ENCODE measurements at regions not wholly inside any gene's neighbourhood (a gene's known extent, or its start where the extent isn't known, plus 50 kb on each side); places are given as distances from the start of the nearest gene placed in this dataset.

DNA sequence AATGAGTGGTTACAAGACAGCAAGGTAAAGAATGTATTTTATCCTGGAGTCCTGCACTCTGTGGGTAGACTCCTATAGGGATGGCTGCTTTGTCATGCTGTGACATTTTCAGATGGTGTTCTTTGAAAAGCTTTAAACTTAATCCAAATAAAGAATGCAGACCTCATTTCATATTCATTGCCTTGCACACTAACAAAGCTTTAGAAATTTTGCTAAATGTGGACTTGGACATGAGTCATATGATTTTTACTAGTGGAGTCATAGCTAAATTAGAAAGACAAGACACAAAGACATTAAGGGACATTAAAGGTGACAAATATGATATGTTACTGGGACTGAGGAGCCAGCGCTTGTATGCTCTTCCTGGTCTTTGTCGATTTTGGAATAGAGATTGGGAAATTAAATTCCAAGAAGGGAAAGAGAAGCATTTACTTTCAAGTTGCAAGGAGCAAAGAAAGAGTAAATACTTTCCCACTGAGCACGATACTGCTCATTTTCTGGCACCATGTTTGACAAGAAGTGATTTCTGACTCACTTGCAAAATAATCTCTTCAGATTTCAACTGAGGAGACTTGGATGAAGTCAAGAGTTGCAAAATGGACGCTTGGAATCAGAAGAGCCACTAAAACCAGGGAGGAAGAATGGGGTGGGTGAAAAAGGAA lies 152.9 kb upstream of the MYOCD start:
- Histone ChIP-seq H3K27me3 (ENCODE audit: insufficient read depth, low read length, poor library complexity) (no peaks in the 10 kb centered on the region), H2BK5ac (ENCODE audit: low read length) (no peak overlapping the region), H3K79me1 (ENCODE audit: low read length) (no peaks in the 10 kb centered on the region), H2BK120ac (ENCODE audit: low read depth, low read length) (no peak overlapping the region), H3K79me2 (ENCODE audit: control insufficient read depth, insufficient read depth, low read length) (no peaks in the 10 kb centered on the region), H3K4ac (ENCODE audit: low read depth, low read length) (no peak overlapping the region), H3K4me2 (ENCODE audit: low read length) (no peak overlapping the region), H3K56ac (ENCODE audit: low read length) (no peak overlapping the region), H4K5ac (ENCODE audit: low read length) (no peak overlapping the region), H4K8ac (ENCODE audit: low read depth, low read length) (no peak overlapping the region), H3K18ac (ENCODE audit: low read length) (no peak overlapping the region), H2BK15ac (replicated peaks; ENCODE audit: low read depth) (no peak overlapping the region), H3K9ac (ENCODE audit: low read length) (no peak overlapping the region), H3K36me3 (ENCODE audit: control insufficient read depth, insufficient read depth, low read length) (no peaks in the 10 kb centered on the region), H3K23ac (ENCODE audit: low read length) (no peak overlapping the region), H3K4me1 (ENCODE audit: control insufficient read depth, low read depth, low read length) (no peaks in the 10 kb centered on the region), H3K27ac (ENCODE audit: low read depth, low read length) (no peak overlapping the region), H3K4me3 (ENCODE audit: low read length) (no peak overlapping the region), H2AK5ac (ENCODE audit: low read length) (no peak overlapping the region)
- no CpG with 5 or more reads among the region's 4 CpGs for WGBS (ENCODE audit: extremely low coverage, insufficient coverage, low lambda C conversion rate)
- DNase-seq: no peak

DNA sequence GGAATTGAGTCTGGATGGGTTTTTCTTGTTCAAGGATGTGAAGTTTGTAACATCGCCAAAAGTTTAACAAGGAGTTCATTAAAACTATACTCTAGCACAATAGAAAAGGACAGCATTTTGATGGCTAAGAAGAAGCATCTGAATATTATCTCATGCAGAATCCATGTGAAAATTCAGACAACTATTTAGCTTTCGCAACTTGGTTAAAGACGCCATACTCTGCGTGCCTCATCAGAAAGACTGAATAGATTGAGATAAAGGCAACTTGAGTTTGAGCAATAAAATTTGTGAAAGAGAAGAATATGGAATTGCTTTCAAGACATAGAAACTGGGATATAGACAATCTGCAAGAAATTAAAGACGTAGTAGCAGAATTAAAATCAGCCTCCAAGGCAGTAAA lies 151.1 kb upstream of the MYOCD start:
- H3K27me3 ChIP-seq (ENCODE audit: insufficient read depth, low read length, poor library complexity): no peaks in the 10 kb centered on the region
- no peaks in the 10 kb centered on the region for H3K4me1 ChIP-seq (ENCODE audit: control insufficient read depth, low read depth, low read length)
- DNase-seq: no peak
- no peak overlapping the region for H3K4ac ChIP-seq (ENCODE audit: low read depth, low read length)
- no peak overlapping the region for H4K5ac ChIP-seq (ENCODE audit: low read length)
- no peak overlapping the region for H3K9ac ChIP-seq (ENCODE audit: low read length)
- no peaks in the 10 kb centered on the region for H3K79me2 ChIP-seq (ENCODE audit: control insufficient read depth, insufficient read depth, low read length)
- H2BK5ac ChIP-seq (ENCODE audit: low read length): no peak overlapping the region
- no peak overlapping the region for H3K4me3 ChIP-seq (ENCODE audit: low read length)
- no peak overlapping the region for H3K4me2 ChIP-seq (ENCODE audit: low read length)
- WGBS (ENCODE audit: extremely low coverage, insufficient coverage, low lambda C conversion rate): no CpG with 5 or more reads among the region's 5 CpGs
- no peak overlapping the region for H3K23ac ChIP-seq (ENCODE audit: low read length)
- no peaks in the 10 kb centered on the region for H3K36me3 ChIP-seq (ENCODE audit: control insufficient read depth, insufficient read depth, low read length)
- no peak overlapping the region for H2AK5ac ChIP-seq (ENCODE audit: low read length)
- no peak overlapping the region for H3K27ac ChIP-seq (ENCODE audit: low read depth, low read length)
- no peak overlapping the region for H2BK15ac ChIP-seq (replicated peaks; ENCODE audit: low read depth)
- H4K8ac ChIP-seq (ENCODE audit: low read depth, low read length): no peak overlapping the region
- no peak overlapping the region for H3K56ac ChIP-seq (ENCODE audit: low read length)
- H3K18ac ChIP-seq (ENCODE audit: low read length): no peak overlapping the region
- no peaks in the 10 kb centered on the region for H3K79me1 ChIP-seq (ENCODE audit: low read length)
- no peak overlapping the region for H2BK120ac ChIP-seq (ENCODE audit: low read depth, low read length)

DNA sequence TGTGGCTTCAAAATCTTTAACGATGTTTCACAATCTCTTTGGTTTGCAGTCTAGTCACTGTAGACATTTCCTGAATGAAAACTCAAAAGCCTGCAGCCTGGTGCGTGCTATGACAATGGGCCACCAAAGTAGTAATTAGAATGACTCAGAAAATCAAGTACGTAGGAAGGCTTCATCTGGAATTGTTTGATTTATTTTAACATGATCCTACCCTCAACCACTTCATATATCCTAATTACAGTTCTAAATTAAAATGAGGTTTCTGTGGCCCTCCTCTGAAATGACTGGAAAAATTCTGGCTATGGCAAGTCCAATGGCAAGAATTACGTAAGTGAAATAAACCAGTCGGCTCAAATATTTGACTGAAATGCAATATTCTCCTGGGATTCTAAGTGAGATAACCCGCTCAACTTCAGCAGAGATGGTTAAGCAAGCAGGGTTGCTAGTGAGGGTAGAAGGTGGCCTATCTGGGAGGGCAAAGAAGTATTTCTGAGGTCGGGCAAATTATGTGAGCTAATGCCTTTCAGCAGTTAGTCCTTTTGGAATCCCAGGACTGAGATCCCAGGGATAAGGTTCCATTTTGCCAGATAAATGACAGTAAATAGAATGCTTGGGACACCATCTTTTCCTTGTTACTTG lies 145.6 kb upstream of the MYOCD start:
- Histone ChIP-seq H3K27me3 (ENCODE audit: insufficient read depth, low read length, poor library complexity) (no peaks in the 10 kb centered on the region), H3K56ac (ENCODE audit: low read length) (no peak overlapping the region), H3K4ac (ENCODE audit: low read depth, low read length) (no peak overlapping the region), H3K27ac (ENCODE audit: low read depth, low read length) (no peak overlapping the region), H3K23ac (ENCODE audit: low read length) (no peak overlapping the region), H3K79me2 (ENCODE audit: control insufficient read depth, insufficient read depth, low read length) (no peaks in the 10 kb centered on the region), H2BK15ac (replicated peaks; ENCODE audit: low read depth) (no peak overlapping the region), H4K5ac (ENCODE audit: low read length) (no peak overlapping the region), H3K36me3 (ENCODE audit: control insufficient read depth, insufficient read depth, low read length) (no peaks in the 10 kb centered on the region), H4K8ac (ENCODE audit: low read depth, low read length) (no peak overlapping the region), H2BK5ac (ENCODE audit: low read length) (no peak overlapping the region), H3K4me1 (ENCODE audit: control insufficient read depth, low read depth, low read length) (peaks cover 4% of the 10 kb centered on the region), H2AK5ac (ENCODE audit: low read length) (no peak overlapping the region), H3K79me1 (ENCODE audit: low read length) (no peaks in the 10 kb centered on the region), H3K4me2 (ENCODE audit: low read length) (no peak overlapping the region), H2BK120ac (ENCODE audit: low read depth, low read length) (no peak overlapping the region), H3K9ac (ENCODE audit: low read length) (no peak overlapping the region), H3K4me3 (ENCODE audit: low read length) (no peak overlapping the region), H3K18ac (ENCODE audit: low read length) (no peak overlapping the region)
- no peak for DNase-seq
- WGBS (ENCODE audit: extremely low coverage, insufficient coverage, low lambda C conversion rate): no CpG with 5 or more reads among the region's 7 CpGs

DNA sequence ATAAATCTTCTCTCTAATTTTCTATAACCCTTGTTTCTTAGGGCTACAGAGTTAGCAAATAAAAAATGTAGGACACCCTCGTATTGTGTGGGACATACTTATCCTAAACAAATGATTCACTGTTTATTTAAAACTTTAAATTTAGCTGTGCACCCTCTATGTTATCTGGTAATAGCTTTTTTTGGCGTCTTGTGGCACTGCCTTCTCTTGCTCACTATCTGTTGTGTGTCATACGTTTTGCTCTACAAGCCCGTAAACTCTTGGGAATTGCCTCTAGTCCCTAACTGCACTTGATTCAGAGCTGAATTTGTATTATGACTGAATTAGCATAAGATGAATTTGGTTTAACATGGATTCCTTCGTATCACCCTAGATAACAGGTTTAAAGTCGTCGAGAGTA lies 144.3 kb upstream of the MYOCD start:
- Histone ChIP-seq H3K18ac (ENCODE audit: low read length) (no peak overlapping the region), H3K27me3 (ENCODE audit: insufficient read depth, low read length, poor library complexity) (no peaks in the 10 kb centered on the region), H4K8ac (ENCODE audit: low read depth, low read length) (no peak overlapping the region), H3K79me2 (ENCODE audit: control insufficient read depth, insufficient read depth, low read length) (no peaks in the 10 kb centered on the region), H3K79me1 (ENCODE audit: low read length) (no peaks in the 10 kb centered on the region), H3K36me3 (ENCODE audit: control insufficient read depth, insufficient read depth, low read length) (no peaks in the 10 kb centered on the region), H2BK15ac (replicated peaks; ENCODE audit: low read depth) (no peak overlapping the region), H2BK5ac (ENCODE audit: low read length) (no peak overlapping the region), H2BK120ac (ENCODE audit: low read depth, low read length) (no peak overlapping the region), H3K23ac (ENCODE audit: low read length) (no peak overlapping the region), H3K9ac (ENCODE audit: low read length) (no peak overlapping the region), H3K4me3 (ENCODE audit: low read length) (no peak overlapping the region), H3K4me1 (ENCODE audit: control insufficient read depth, low read depth, low read length) (peaks cover 4% of the 10 kb centered on the region), H3K56ac (ENCODE audit: low read length) (no peak overlapping the region), H3K27ac (ENCODE audit: low read depth, low read length) (no peak overlapping the region), H2AK5ac (ENCODE audit: low read length) (no peak overlapping the region), H4K5ac (ENCODE audit: low read length) (no peak overlapping the region), H3K4me2 (ENCODE audit: low read length) (no peak overlapping the region), H3K4ac (ENCODE audit: low read depth, low read length) (no peak overlapping the region)
- no peak for DNase-seq
- WGBS (ENCODE audit: extremely low coverage, insufficient coverage, low lambda C conversion rate): no CpG with 5 or more reads among the region's 7 CpGs

DNA sequence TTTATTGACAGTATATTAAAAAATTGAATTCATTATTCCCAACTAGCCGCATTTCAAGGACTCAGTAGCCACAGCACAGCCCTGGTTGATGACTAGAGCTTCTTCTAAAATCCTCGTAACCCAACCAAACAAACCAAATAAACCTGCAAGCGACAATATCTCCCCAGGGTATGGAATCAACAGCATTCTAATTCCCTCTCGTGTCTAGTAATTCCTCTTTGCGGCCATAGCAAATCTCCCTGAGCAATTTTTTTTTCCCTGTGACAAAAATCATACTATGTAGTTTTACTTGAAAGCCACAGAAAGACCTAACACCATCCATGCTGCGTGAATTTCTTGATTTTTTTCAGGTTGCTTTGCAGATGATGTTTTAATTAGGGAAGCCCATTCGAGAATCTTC lies 143.4 kb upstream of the MYOCD start:
- WGBS (ENCODE audit: extremely low coverage, insufficient coverage, low lambda C conversion rate): no CpG with 5 or more reads among the region's 7 CpGs

DNA sequence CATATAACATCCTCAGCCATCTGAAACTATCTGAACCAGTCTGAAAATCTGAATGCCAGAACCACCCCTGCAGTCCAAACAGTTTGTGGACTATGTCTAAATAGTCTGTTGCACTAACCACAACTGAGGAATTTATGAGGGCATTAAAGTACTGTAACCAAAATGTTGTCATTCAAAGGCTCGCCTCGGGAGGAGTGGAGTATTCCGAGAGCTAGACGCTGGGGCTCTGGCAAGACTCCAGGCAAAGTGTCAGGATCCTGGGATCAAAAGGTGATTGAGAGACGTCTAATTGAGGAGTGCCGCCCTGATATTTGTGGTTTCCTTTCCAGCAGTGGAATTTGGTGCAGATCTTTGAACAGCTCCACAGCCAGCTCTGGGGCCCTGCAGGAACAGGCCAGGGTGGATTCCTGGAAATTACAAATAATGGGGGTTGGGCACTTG lies 142.9 kb upstream of the MYOCD start:
- no CpG with 5 or more reads among the region's 6 CpGs for WGBS (ENCODE audit: extremely low coverage, insufficient coverage, low lambda C conversion rate)
- H3K79me1 ChIP-seq (ENCODE audit: low read length): no peaks in the 10 kb centered on the region
- no peaks in the 10 kb centered on the region for H3K36me3 ChIP-seq (ENCODE audit: control insufficient read depth, insufficient read depth, low read length)
- no peak overlapping the region for H3K27ac ChIP-seq (ENCODE audit: low read depth, low read length)
- H3K18ac ChIP-seq (ENCODE audit: low read length): no peak overlapping the region
- no peaks in the 10 kb centered on the region for H3K79me2 ChIP-seq (ENCODE audit: control insufficient read depth, insufficient read depth, low read length)
- H3K4me2 ChIP-seq (ENCODE audit: low read length): no peak overlapping the region
- H3K56ac ChIP-seq (ENCODE audit: low read length): no peak overlapping the region
- no peak overlapping the region for H3K23ac ChIP-seq (ENCODE audit: low read length)
- no peak overlapping the region for H4K8ac ChIP-seq (ENCODE audit: low read depth, low read length)
- H4K5ac ChIP-seq (ENCODE audit: low read length): no peak overlapping the region
- no peak overlapping the region for H2BK120ac ChIP-seq (ENCODE audit: low read depth, low read length)
- H3K4ac ChIP-seq (ENCODE audit: low read depth, low read length): no peak overlapping the region
- no peak overlapping the region for H3K4me3 ChIP-seq (ENCODE audit: low read length)
- DNase-seq: peak; percentile 43
- H3K4me1 ChIP-seq (ENCODE audit: control insufficient read depth, low read depth, low read length): peaks cover 4% of the 10 kb centered on the region
- no peak overlapping the region for H3K9ac ChIP-seq (ENCODE audit: low read length)
- no peak overlapping the region for H2BK15ac ChIP-seq (replicated peaks; ENCODE audit: low read depth)
- no peak overlapping the region for H2AK5ac ChIP-seq (ENCODE audit: low read length)
- H3K27me3 ChIP-seq (ENCODE audit: insufficient read depth, low read length, poor library complexity): no peaks in the 10 kb centered on the region
- H2BK5ac ChIP-seq (ENCODE audit: low read length): no peak overlapping the region

More for the DNA sequence above, 143.4 kb upstream of the MYOCD start:
- H2BK120ac ChIP-seq (ENCODE audit: low read depth, low read length): no peak overlapping the region
- no peak for DNase-seq
- H4K8ac ChIP-seq (ENCODE audit: low read depth, low read length): no peak overlapping the region
- no peak overlapping the region for H2BK5ac ChIP-seq (ENCODE audit: low read length)
- H3K56ac ChIP-seq (ENCODE audit: low read length): no peak overlapping the region
- no peaks in the 10 kb centered on the region for H3K79me1 ChIP-seq (ENCODE audit: low read length)
- H3K27me3 ChIP-seq (ENCODE audit: insufficient read depth, low read length, poor library complexity): no peaks in the 10 kb centered on the region
- no peak overlapping the region for H4K5ac ChIP-seq (ENCODE audit: low read length)
- no peak overlapping the region for H2AK5ac ChIP-seq (ENCODE audit: low read length)
- H3K4me1 ChIP-seq (ENCODE audit: control insufficient read depth, low read depth, low read length): peaks cover 4% of the 10 kb centered on the region
- no peak overlapping the region for H3K4ac ChIP-seq (ENCODE audit: low read depth, low read length)
- H3K23ac ChIP-seq (ENCODE audit: low read length): no peak overlapping the region
- no peak overlapping the region for H3K4me2 ChIP-seq (ENCODE audit: low read length)
- H2BK15ac ChIP-seq (replicated peaks; ENCODE audit: low read depth): no peak overlapping the region
- H3K79me2 ChIP-seq (ENCODE audit: control insufficient read depth, insufficient read depth, low read length): no peaks in the 10 kb centered on the region
- H3K9ac ChIP-seq (ENCODE audit: low read length): no peak overlapping the region
- no peaks in the 10 kb centered on the region for H3K36me3 ChIP-seq (ENCODE audit: control insufficient read depth, insufficient read depth, low read length)
- no peak overlapping the region for H3K27ac ChIP-seq (ENCODE audit: low read depth, low read length)
- no peak overlapping the region for H3K18ac ChIP-seq (ENCODE audit: low read length)
- H3K4me3 ChIP-seq (ENCODE audit: low read length): no peak overlapping the region

Data from mesendoderm (in vitro differentiated cells).